ENCODE measurements at regions not wholly inside any gene's neighbourhood (a gene's known extent, or its start where the extent isn't known, plus 50 kb on each side); places are given as distances from the start of the nearest gene placed in this dataset.
"Not testable (repeated sequence)": the region's sequence is repeated elsewhere in the genome, so short reads cannot be mapped to it uniquely, and the experiment has no call there.

DNA sequence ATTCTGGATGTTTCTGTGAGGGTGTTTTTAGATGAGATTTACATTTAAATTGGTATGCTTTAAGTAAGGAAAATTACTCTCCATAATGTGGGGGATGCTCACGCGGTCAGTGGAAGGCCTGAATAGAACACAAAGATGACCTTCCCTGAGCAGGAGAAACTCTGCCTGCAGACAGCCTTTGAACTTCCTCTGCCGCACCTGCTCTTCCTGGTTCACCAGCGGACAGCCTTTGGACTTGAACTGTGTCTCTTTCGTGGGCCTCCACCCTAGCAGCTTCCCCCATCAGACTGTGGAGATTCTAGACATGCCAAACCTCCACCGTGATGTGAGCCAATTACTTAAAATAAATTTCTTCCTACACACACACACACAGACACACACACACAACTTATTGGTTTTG lies 210.7 kb downstream of the EFCAB11 start:
- DNase-seq = no peak

DNA sequence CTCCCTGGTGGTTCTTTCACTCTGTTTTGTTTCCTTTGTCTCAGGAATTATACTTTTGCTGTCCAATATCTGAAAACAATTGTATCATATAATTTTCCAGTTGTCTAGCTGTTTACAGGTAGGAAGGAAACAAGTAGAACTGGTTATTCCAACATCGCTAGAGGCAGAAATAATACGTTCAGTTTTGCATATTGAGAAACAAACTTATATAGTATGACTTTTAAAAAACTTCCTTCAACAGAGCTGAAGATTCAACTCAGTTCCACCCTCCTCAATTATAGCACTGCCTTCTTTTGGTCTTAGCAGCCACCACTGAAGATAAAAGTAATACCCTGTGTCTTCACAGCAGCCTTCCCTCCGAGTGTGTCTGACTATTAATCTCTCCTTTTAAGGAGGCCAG lies 214.3 kb downstream of the EFCAB11 start:
- no peak for DNase-seq

DNA sequence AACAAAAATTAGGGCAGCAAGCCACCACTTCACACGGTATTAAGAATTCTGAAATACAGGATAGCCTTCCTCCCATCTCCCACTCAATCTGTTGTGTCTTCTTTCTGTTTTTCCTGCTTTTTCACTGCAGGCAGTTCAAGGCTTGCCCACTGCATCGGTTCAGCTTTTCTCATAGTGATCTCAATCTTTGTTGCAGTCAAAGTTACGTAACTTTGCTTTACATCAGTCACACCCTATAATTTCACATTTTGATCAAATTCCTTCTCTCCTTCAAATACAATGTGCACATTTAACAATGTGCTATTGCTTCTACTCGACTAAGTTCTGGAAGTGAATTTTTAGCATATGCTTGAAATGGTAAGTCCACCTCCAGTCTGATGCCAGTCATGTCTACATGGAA lies 217.6 kb downstream of the EFCAB11 start:
- DNase-seq = no peak

DNA sequence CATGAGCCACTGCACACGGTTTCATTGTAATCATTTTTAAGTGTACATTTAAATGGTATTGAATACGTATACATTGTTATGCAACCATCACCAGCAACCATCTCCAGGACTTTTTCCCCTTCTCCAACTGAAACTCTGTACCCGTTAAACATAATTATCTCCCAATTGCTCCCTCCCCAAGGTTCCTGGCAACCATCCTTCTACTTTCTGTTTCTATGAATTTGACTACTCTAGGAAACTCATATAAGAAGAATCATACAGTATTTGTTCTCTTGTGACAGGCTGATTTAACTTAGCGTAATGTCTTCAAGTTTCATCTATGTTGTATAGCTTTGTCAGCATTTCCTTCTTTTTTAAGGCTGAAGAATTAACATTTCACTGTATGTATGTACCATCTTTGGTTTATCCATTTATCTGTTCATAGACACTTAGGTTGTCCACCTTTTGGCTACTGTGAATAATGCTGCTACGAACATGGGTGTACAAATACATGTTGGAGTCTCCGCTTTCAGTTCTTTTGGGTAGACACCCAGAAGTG lies 223.1 kb downstream of the EFCAB11 start:
- DNase-seq = no peak

DNA sequence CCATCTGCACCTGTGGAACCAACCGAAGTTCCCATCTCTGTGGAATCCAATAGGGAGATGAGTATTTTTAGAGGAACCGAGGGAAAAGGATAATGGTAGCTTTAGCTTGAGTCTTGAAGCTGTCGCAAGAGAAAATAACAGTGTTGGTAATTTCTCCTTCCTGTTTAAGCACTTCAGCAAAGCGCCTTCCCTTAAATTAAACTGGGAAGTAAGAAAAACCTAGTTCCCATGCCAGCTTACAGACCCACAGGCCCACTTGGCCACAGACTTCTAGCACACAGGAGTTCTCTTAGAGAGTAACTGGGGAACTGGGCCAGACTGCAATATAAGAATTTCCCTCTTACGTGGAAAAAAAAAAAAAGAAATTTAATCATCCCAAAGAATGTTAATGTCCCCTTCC lies 223.8 kb downstream of the EFCAB11 start:
- DNase-seq = no peak

DNA sequence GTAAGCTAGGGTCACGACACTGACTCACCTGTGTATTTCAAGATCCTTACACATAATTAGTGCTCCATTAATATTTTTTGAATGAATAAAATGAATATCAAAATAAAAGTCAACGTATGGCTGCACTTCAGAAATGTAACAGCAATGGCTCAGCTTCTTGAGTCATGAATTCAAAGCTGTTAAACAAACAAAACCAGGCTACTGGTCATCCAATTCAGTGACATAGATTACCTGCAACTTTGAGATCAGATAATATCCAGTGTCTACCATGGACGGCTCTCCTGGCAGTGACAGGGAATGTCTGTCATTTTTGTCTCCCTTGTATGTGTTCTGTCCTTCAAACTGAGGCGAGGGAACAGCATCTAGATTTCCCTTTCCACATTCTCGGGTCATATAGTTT lies 225.6 kb downstream of the EFCAB11 start:
- DNase-seq = no peak

DNA sequence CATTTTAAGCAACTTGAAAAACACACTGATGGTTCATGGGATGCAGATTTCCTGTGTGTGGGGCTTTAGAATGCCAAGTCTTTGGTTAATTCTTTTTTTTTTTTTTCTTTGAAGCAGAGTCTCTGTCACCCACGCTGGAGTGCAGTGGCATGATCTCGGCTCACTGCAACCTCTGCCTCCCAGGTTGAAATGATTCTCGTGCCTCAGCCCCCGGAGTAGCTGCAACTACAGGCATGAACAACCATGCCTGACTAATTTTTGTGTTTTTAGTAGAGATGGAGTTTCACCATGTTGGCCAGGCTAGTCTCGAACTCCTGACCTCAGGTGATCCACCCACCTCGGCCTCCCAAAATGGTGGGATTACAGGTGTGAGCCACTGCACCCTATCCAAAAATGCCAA lies 228.3 kb downstream of the EFCAB11 start:
- DNase-seq = not testable (repeated sequence)

DNA sequence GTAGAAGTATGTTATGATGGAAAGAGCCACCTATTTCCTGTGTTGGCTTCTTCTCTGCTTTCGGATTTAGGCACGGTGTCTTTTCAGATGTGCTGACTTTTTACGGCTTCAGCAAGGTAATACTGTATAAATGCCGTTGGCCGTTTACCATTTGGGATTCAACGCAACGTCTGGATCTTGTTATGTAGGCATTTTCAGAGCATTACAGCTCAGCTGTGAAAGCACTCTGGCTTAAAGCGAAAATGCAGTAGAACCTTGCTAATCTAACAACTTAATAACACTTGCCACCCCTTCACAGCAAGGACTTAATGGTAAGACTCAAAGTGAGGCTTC lies 229.9 kb downstream of the EFCAB11 start:
- no peak for DNase-seq

DNA sequence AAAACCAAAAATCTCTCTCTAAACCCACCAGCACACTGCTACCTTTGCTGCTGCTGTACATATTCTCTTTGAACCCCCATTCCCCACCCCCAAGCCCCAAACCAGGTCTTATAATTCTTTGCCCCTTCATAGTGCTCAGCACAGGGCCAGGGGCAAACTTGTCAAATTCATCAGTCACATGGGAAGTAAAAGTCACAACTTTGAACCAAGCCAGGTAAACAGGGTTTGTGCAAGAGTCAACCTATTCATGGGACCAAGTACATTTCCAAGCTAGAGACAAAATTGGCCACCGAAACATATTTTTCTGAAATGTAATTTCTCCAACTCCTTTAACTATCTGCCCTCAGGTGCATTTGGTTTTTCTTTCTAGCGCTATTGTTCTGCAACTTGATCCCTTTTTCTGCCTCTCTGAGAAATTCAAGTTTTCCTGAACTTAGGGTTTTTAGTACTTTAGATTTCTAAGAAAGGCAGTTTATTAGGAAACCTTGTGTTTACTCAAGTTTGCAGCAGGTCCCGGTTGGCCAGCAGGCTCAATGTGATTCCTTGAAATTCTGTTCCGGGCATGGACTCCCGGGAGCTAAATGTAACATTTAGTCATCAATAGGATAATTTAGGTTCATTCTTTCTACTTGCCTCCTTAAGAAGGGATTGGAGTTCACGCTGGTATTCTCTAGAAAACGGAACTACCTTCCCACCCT lies 230.5 kb downstream of the EFCAB11 start:
- no peak for DNase-seq

DNA sequence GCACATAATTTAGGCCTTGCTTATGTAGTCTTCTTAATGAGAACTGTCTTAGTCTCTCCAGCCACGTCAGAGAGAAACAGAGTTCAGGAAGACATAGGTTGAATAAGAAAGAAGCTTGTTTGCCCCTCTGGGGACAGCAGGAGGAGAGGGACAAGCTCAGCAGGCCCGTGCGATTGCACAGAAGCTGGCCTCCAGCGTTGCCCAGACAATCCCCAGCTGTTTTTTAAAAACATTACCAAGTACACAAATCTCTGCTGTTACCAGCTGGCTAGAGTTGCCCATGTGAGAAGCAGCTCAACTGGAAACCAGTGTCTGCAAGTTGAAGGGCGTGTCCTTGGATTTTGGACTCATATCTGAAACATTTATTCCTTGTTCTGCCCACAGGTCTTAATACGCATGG lies 232.6 kb downstream of the EFCAB11 start:
- DNase-seq = peak; percentile 10

DNA sequence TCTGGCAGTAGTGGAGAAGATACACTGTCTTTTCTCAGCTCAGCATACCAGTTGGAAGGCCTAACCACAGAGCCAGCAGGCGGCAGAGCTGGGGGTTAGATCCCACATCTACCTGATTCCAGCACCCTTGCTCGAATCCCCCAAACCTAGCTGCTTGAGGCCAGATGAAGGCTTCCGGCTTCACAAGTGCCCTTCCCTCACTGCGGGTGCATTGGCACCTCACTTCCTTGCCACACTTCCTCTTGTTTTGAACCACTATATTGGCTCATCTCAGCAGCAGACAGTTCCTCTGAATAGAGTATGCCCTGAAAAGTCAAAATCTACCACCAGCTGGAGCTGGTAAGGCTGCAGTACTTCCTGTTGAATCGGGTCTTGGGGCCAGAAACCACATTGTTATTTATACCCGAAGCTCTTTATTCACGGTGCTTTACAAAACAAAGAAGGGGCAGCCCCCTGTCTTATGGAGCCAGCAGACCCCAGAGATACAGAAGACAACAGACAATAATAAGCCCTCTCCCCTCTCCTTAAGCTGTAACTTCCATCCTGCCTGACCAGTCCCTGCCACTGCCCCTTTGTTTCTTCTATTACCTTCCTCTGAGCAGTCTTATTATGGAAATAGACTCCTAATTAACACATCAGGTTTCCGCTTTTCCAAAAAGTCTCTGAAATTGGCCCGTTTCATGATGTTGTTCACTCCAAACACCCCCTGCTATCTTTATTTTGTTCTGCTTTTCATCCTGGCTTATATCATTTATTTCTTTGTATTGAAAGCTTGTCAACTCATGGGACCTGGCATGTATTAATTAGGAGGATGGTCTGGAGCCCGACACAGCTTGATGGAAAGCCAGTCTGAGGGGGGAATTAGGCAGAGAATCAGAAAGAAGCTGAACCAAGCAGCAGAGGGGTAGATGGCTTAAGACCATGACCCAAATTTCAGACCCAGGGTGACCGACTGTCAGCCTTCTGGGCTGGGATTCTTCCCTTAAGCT lies 233.5 kb downstream of the EFCAB11 start:
- DNase-seq = peak; percentile 29

DNA sequence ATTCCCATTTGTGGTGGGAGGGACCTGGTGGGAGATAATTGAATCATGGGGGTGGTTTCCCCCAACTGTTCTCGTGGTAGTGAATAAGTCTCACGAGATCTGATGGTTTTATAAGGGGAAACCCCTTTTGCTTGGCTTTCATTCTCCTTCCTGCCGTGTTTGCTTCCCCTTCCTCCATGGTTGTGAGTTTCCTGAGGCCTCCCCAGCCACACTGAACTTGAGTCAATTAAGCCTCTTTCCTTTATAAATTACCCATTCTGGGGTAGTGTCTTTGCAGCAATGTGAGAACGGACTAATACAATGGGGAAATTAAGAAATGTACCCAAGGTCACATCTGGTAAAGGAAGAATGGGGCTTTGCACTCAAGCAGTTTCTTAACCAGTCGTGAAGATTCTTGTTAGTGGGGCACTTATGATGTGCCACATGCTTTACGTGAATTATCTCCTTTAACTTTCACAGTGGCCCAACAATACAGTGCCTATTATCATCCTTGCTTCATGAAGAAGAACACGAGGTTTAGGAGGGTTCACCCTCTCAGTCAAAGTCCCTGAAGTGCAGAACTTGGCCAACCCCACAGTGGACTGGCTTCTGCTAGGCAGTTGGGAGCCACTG lies 234.3 kb downstream of the EFCAB11 start:
- DNase-seq = no peak

DNA sequence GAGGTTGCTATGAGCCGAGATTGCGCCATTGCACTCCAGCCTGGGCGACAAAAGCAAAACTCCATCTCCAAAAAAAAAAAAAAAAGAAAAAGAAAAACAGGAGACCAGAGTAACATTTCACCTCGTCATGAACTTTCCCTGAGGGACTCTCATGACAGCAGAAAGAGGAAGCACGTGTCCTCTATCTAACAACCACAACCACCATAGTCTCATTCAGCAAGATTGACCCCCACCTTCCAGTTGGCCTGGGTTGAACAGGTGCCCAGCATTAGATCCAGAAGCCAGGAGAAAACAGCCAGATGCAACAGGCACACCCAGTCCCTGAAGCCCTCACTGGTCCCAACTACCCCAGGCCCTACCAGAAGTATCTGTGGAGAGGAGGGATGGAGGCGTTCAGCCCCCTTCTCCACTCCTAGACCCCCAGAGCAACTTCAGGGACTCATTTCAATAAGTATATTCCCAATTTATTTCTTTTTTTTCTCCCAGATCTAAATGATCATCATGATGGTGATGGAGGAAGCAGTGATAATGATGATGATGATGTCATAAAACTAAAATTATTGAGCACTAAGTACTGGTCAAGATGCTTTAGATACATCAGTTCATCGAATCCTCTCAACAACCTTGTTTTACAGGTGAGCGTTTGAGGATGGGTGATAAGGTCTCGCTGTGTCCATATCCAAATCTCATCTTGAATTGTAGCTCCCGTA lies 235.0 kb downstream of the EFCAB11 start:
- DNase-seq = no peak

DNA sequence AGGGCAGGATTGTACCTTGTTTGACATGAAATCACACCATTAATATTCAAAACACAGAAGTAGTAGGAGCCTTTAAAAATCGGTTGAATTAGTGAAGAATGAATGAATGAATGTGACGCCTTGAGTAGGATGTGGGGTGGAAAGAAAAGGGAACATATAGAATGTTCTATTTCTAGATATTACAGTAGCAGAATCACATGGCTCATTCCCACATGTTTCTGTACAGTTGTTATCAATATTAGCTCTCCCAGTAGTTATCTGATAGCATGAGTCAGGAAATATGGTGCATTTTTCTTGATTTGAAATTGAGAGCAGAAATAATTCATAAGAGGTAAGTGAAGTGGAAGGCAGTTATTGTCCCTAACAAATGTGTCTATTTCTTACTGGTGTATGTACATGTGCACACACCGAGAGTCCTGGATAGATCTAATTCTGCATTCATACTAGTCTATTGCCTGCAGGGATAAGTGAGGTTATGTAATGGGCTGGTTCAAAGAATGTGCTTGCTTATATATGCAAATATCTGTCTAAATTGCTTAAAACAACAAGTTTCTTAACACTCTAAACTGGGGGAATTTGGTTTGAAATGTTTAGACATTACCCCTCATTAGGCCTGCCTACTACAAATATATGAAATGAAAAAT lies 245.4 kb downstream of the EFCAB11 start:
- no peak for DNase-seq

DNA sequence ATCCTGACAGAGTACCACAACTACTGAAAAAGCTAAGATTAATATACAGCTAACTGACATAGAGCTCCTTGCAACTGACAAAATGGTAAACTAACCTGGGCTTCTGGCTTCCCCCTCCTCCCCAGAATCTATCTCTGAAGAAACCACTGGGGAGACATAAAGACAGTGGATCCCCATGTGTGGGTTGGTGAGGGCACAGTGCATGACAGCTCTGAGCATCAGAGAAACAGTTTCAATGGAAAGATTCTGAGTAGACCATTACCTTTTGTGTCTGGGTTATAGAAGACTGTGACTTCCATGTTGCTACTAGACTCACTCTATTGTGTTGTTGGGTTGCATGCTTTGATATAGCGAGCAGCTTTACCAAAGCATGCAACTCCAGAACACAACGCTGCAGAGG lies 247.4 kb downstream of the EFCAB11 start:
- no peak for DNase-seq

DNA sequence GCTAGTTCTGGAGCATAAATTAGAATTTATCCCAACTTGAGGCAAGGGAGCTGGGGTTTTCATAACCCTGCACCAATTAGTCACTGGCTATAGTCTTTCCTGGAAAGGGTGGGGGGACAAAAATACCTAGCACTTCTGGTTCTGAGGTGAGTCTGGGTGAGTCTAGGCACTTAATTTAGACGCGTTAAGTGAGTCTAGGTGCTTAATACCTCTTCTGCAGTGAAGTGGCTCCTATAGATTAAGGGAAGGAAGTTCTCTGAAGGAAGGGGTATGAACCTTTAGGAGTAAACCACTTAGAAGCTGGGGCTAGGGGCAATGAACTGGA lies 251.7 kb downstream of the EFCAB11 start:
- no peak for DNase-seq

DNA sequence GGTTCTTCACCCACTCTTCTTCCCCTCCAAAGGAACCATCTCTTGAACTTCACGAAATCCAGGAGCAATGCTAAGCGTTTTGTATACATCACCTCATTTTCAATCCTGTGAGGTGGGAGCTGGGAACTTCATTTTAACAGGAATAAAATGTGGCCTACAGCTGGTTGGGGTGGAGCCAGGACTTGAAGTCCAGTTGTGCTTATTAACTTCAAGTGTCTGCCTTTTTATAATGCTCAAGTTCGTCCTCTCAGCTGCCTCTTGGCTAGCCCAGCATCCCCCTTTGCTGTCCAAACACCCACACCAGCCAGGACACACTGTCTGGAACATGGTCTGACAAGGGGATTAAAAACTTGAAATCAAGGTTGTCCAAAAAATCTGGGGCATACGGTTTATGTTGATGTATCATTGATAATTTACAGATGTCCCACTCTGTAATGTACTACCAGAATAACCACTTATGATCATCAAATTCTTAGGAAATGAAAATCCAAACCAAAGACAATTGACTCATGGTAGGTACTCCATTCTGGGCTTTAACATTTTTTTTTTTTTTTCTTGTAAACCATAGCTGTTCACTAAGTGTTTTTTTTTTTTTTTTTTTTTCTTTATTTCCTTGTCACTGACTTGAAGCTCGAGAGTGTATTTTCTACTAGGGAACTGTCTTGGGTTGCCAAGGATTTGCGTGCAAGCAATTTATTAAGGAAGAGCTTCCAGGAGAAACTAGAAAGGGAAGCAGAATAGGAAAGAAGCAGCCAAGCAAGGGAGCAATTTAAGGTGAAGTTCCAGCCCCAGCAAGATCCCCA lies 252.3 kb downstream of the EFCAB11 start:
- DNase-seq = no peak

DNA sequence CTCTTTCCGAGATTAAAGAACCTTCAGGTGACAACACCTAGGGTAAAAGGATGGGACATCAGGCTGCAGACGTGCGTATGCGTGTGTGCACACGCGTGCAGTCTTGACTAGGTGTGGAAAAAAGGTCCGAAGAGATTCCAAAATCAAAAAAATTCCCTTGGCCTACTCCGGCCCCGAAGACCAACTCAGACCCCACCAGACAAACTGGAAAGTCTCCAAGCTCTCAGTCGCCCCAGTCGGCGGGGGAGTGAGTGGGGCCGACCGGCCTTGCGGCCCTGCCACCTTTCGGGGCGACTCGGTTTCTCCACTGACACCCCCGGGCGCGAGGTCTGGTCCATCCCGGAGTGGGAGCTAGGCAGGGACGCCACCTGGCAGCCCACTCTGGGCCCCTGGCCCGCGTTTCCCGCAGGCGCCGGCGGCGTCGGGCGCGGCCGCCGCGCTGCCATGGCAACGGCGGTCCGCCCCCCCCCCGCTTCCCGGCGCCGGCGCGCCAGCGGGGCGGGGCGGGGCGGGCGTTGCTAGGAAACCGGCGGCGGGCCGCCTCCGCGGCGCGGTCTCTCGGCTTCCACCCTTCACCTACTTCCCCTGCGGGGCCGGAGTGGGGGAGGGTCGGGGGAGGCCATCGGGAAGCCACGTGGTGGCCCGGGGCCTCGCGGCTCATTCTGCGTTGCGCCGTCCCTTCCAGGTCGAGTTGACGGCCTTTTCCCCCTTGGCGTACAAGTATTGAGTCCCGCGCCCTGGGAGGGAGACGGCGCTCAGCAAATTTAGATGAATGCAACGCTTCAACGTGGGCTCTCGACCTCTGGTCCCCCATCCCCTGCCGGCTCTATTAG lies 253.1 kb downstream of the EFCAB11 start:
- peak; percentile 93 for DNase-seq

DNA sequence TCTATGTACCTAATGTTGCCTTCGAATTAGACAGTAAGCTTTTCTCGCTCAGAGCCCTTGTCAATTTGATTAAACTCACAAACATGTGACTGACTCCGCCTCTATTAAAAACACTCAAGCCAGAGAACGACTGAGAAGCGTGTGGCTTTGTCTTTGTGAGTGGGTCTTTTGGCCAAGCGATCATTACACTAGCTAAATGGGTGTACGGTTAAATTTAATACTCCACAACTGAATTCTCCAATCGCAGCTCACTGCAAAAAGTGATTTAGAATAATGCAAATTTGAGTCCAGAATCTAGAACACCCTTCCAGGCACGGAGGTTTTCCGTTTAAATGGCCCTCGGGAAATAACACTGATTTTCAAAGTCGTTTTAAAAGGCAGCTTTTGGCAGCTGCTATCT lies 253.7 kb downstream of the EFCAB11 start:
- DNase-seq = peak; percentile 84

DNA sequence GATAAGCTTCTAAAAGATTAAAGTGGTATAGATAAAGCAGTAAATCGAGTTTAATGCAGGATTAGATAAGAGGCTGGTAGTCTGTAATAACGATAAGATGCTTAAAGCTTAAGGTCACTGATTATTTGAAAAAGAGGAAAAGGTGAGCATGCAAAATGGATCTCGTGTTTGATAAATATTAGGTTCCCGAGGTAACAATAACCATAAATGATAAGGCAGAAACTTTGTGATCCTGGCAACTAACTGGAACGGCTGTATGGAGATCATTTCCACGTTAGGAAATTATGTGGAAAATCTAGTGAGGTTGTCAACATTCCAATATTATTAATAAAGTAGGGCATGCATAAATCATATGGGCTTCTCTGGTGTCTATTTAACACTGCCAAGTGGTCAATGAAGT lies 255.5 kb downstream of the EFCAB11 start:
- DNase-seq = no peak

Measured in retina (tissue), 1 donor.